ENCODE measurements at regions not wholly inside any gene's neighbourhood (a gene's known extent, or its start where the extent isn't known, plus 50 kb on each side); places are given as distances from the start of the nearest gene placed in this dataset.

DNA sequence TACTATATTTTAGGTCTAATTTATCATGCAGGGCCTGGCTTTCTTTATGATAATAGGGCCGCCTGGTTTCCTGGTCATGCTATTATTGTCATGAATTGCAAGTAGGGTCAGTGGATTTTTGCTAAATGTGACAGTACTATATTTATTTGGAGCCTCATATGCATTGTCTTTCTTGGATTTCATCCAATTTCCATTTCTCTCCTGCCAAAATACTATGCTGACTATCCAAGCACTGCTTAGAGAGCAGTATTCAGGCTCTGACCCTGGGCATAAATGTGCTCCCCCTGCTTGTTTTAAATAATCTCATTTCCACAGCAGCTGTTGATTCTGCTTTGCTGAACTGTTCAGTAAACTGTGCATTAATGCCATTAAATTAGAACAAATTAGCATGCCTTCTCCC lies 269.3 kb downstream of the GPM6A start:
- no TSS peak for BruUV-seq (replicated peaks)
- no peak for DNase-seq (ENCODE audit: low read depth, low spot score)
- ChIA-PET RAD21 (ENCODE audit: low non-redundant PET in 1 of 2, low total read pairs in 2 of 2, uncharacterized antibody in 2 of 2, unreplicated experiment in 2 of 2) (no interaction called here), POLR2A (no interaction called here), CTCF (no interaction called here)
- H4K20me1 ChIP-seq (ENCODE audit: insufficient read depth), result no peaks in the 10 kb centered on the region
- no peaks in the 10 kb centered on the region for H3K9me2 ChIP-seq (ENCODE audit: insufficient read depth)
- no peaks in the 10 kb centered on the region for H3K79me2 ChIP-seq (ENCODE audit: insufficient read depth, low read length)
- no peak overlapping the region for H3K4me2 ChIP-seq (ENCODE audit: low read length)
- H3K4me3 ChIP-seq (replicated peaks in 1 of 2; ENCODE audit: low read depth in 1 of 2, low read length in 2 of 2), result no peak overlapping the region
- intact Hi-C loops (cut with micrococcal nuclease), result no loop called here
- no peak for ATAC-seq
- no peaks in the 10 kb centered on the region for H3K9me3 ChIP-seq (ENCODE audit: control insufficient read depth in 1 of 2, insufficient read depth in 1 of 2, low read depth in 1 of 2, low read length in 2 of 2)
- H3K27ac ChIP-seq (ENCODE audit: low read depth, low read length), result no peak overlapping the region
- H3K9ac ChIP-seq (ENCODE audit: low read length), result no peak overlapping the region
- no peaks in the 10 kb centered on the region for H3K27me3 ChIP-seq (ENCODE audit: insufficient read depth, low read length)
- TF ChIP-seq CTCF (IDR thresholded peaks at IDR 0.05 in 2 of 3, conservative IDR thresholded peaks at IDR 0.05 in 1 of 3; ENCODE audit: borderline replicate concordance in 1 of 3, insufficient read depth in 1 of 3, low read depth in 2 of 3, low read length in 2 of 3) (no peak), JUND (IDR thresholded peaks at IDR 0.05) (no peak), RAD21 (IDR thresholded peaks at IDR 0.05; ENCODE audit: low read depth) (no peak), CBX3 (IDR thresholded peaks at IDR 0.05; ENCODE audit: low read depth) (no peak), TCF7L2 (IDR thresholded peaks at IDR 0.05; ENCODE audit: borderline replicate concordance, extremely low read depth, insufficient read depth, insufficient read length) (no peak), POLR2AphosphoS5 (IDR thresholded peaks at IDR 0.05; ENCODE audit: low read depth, low read length) (no peak), REST (IDR thresholded peaks at IDR 0.05; ENCODE audit: low read depth) (no peak), POLR2A (IDR thresholded peaks at IDR 0.05; ENCODE audit: borderline replicate concordance, extremely low read depth, insufficient read depth, insufficient read length) (no peak), EGR1 (IDR thresholded peaks at IDR 0.05; ENCODE audit: low read depth) (no peak), SIN3A (IDR thresholded peaks at IDR 0.05; ENCODE audit: low read depth) (no peak), MAX (IDR thresholded peaks at IDR 0.05) (no peak), ZNF274 (IDR thresholded peaks at IDR 0.05; ENCODE audit: low read depth, low read length) (no peak), SRF (IDR thresholded peaks at IDR 0.05; ENCODE audit: low read depth) (no peak), YY1 (IDR thresholded peaks at IDR 0.05; ENCODE audit: extremely low read depth, insufficient replicate concordance, low read depth, low read length) (no peak), SP1 (IDR thresholded peaks at IDR 0.05; ENCODE audit: low read depth) (no peak), EZH2 (IDR thresholded peaks at IDR 0.05) (no peak)
- TF ChIP-seq, protein P1, sequence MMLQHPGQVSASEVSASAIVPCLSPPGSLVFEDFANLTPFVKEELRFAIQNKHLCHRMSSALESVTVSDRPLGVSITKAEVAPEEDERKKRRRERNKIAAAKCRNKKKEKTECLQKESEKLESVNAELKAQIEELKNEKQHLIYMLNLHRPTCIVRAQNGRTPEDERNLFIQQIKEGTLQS (IDR thresholded peaks at IDR 0.05), result no peak
- no peak overlapping the region for H2AFZ ChIP-seq (ENCODE audit: low read depth, low read length, poor library complexity, severe bottlenecking)
- no peaks in the 10 kb centered on the region for H3K36me3 ChIP-seq (ENCODE audit: control insufficient read depth in 1 of 2, insufficient read depth in 2 of 2, low read length in 2 of 2)
- peaks cover 13 to 15% of the 10 kb centered on the region in 2 experiments; a peak in 3 of 4 replicates for H3K4me1 ChIP-seq (ENCODE audit: control insufficient read depth in 1 of 2, insufficient read depth in 2 of 2, low read length in 2 of 2)
